ENCODE measurements at regions not wholly inside any gene's neighbourhood (a gene's known extent, or its start where the extent isn't known, plus 50 kb on each side); places are given as distances from the start of the nearest gene placed in this dataset.
A peak's percentile ranks its signal among the peaks of the same experiment; 100 is the strongest.

- DNase-seq, result peak in 2 of 3 experiments; percentile 39 to 53
Observed at GRCh38 chr20:52242237-52243230, 51.0 kb upstream of the ZFP64 start.

All from NCI-H1417 (cell line).